ENCODE measurements at regions not wholly inside any gene's neighbourhood (a gene's known extent, or its start where the extent isn't known, plus 50 kb on each side); places are given as distances from the start of the nearest gene placed in this dataset.

- TF ChIP-seq NFE2L1 (tag; IDR thresholded peaks at IDR 0.05; ENCODE audit: borderline replicate concordance, low read depth) (no peak), POLR2A (conservative IDR thresholded peaks at IDR 0.05) (no peak), ZFP91 (CRISPR knock-in tag; IDR thresholded peaks at IDR 0.05) (no peak)
These were observed 502.1 kb downstream of the GRIN2A start for GRCh38 chr16:9680019-9680655.
